ENCODE measurements at regions not wholly inside any gene's neighbourhood (a gene's known extent, or its start where the extent isn't known, plus 50 kb on each side); places are given as distances from the start of the nearest gene placed in this dataset.
"Not testable (repeated sequence)": the region's sequence is repeated elsewhere in the genome, so short reads cannot be mapped to it uniquely, and the experiment has no call there.

GRCh38 chr2:236632295-236633218 lies 62.9 kb downstream of the ACKR3 start:
- DNase-seq: no peak

DNA sequence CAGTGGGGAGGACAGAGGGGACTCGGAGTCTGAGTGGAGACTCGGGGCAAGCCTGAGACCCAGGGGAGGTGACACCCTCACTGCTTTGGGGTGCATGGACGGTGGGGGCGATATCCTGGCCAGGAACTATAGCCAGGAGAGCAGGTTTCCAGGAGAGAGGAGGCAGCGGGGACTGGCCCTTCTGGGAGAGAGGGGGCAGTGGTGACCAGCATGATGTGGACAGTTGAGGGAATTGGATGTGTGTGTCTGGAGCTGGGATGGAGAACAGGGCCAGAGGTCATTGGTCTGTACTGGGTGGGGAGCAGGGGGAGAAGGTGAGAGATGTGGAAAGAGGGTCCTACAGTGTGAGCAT lies 63.6 kb downstream of the ACKR3 start:
- DNase-seq: no peak

- no peak for DNase-seq
Observed at GRCh38 chr2:236633775-236634560, 64.3 kb downstream of the ACKR3 start.

- DNase-seq: no peak
Observed at GRCh38 chr2:236636261-236636660, 66.6 kb downstream of the ACKR3 start.

GRCh38 chr2:236636714-236637470 lies 67.3 kb downstream of the ACKR3 start:
- no peak for DNase-seq

DNA sequence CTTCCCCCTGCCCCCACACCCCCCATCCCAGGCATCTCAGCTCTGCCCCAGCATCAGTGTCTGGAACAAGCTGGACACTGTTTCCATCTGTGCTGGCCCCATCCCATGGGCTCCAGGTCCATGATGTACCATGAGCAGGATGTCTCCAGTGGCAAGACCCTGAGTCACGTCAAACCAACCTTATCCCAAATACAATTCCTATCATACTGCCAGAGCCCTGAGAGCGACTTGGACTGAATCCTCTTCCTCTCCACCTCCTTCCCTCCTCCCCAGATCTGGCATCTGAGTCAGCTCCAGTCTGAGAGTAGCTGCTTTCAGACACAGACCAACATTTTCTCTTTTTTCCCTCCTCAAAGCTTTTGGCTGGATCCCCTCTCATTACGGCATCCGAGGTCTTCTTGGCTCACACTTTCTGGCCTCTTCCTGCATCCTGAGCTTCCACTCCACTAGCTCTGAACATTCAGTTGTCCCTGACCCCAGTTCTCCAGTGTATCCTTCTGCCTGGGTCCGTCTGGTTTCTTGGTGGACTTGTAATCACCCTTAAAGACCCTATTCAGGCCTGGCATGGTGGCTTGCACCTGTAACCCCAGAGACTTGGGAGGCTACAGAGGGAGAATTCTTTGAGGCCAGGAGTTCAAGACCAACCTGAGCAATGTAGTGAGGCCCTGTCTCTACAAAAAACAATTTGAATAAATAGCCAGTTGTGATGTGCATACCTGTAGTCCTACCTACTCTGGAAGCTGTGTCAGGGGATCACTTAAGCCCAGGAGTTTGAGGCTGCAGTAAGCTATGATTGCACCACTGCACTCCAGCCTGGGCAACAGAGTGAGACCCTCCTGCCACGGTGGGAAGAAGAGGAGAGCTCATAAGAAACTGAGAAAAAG lies 68.3 kb downstream of the ACKR3 start:
- DNase-seq: no peak

GRCh38 chr2:236638707-236639106 lies 69.1 kb downstream of the ACKR3 start:
- no peak for DNase-seq

DNA sequence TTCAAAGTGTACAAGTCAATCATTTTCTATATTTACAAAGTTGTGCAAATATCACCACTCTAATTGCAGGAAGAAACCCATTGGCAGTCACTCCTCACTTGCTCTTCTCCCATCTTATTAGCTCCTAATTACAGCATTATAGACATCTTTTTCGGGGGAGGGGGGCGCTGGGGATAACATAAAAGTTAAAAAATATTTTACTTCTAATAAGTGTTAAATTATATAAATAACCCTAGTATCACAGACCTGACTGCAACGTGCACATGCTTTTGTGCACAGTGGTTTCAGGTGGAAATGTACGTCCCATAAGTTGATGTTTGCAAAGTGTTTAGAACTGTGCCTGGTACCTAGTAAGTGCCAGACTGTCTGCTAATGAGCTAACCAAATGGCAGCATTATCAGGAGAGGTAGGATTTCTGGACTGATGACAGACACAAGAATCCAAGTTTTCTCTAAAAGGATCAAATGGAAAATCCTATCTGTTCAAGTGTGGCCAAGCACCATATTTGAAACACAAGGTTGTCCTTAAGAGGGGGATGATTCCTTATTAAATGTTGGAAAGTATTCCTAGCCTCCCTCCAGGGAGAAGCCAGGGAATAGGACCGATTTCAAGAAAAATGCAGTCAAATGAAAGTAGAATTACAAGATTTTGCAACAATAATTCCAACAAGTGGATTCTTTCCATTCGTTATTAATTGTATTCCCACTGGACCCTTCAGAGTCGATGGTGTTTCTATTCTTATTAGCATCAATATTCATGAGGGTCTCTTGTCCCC lies 70.0 kb downstream of the ACKR3 start:
- no peak for DNase-seq

DNA sequence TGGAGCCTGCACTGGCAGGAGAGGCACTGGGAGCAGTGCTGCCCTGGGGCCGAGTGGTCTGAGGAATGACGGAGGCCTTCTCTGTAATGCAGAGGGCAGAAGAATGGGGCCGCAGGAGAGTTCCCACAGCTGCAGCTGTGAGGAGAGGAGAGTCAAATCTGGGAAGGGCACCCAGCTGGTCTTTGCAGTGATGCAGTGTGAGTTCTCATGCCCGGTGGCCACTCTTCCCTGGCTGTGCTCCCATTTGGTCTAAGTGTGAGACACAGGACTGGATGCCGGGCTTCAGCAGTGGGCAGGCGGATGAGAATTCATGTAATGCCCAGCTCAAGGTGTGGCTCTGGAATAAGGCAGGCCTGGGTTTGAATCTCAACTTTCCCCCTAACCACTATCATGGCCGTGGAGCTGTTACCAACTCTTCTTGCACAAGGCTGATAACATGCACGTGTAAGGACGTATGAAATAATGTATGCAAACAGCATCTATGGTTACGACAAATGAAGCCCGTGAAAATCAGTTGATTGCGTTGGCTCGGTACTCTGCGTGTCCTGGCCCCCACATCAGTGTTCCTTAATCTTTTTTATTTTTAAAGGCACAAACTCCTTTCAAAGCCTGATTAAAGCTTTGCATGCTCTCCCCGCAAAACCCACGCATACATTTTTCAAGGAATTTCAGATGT lies 71.6 kb downstream of the ACKR3 start:
- no peak for DNase-seq

DNA sequence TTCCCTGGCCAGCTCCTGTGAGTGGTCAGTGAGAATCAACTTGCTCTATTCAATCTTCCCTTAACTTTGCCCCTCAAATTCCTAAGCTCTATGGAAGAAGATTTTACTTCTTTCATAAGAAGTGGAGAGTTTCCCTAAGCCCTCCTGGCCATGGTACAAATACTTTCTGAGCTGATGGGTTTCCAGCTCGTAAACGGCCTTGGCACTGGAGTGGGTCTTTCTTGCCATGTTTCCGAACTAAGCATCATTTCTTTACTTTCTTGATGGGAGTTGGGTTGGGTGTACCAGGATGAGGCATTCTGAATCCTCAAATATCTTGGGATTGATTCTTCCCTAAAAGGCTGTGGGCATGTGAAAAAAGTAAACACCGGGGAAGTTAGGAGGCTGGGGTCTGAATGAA lies 72.5 kb downstream of the ACKR3 start:
- no peak for DNase-seq

DNA sequence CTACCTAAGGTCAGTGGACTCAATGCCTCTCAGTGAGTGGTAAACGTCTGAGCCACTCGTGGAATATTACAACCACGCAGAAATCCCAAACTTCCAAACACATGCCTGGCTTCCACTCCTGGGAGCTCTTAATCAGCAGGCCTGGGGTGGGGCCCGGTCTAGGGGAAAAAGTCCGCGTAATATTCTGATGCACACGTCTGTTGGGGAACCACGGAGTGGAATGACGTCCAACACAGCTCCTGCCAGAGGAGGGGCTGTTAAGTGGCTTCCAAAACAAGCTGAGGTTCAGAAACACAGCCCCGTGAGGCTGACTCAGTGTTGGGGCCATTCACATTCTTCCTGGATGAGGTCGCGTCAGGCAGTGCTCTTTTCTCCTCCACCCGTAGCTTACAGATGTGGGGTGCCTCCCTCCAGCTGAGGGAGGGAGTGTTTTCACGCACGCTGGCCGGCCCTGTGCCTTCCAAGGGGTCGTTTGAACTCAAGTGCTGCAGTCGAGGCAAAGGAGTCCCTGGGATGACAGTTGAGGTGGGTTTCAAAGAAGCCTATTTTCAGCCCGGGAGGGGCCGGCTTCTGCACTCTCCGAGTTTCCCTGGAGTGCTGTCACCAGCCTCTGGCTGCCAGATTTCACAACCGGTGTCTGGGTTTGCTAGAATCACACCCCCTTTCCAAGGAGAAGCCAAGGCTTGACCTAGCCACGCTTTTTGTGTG lies 73.1 kb downstream of the ACKR3 start:
- no peak for DNase-seq

GRCh38 chr2:236643480-236643879 lies 73.9 kb downstream of the ACKR3 start:
- DNase-seq: no peak

GRCh38 chr2:236644067-236644466 lies 74.4 kb downstream of the ACKR3 start:
- no peak for DNase-seq

DNA sequence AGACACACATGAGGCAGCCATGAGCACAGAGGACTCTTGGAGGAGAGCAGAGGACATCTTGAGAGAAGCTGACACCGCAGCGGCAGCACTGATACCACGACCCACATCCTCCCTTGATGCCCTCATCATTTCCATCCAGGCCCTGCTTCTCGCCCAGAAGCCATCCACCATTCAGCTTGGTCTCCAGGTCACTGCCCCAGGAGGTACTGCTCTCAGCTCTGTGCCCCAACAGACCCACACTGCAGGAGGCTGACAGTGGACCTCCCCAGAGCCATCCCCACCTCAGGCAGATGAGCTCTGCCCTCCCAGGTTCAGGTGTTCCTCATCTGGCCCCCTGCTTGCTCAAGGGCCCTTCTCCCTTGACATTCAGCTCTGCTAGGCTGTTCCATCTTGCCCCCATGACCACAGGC lies 74.9 kb downstream of the ACKR3 start:
- DNase-seq: no peak

GRCh38 chr2:236645141-236645540 lies 75.5 kb downstream of the ACKR3 start:
- DNase-seq: not testable (repeated sequence)

- no peak for DNase-seq
Observed at GRCh38 chr2:236646441-236646840, 76.8 kb downstream of the ACKR3 start.

GRCh38 chr2:236646871-236647270 lies 77.2 kb downstream of the ACKR3 start:
- no peak for DNase-seq

GRCh38 chr2:236647621-236648020 lies 78.0 kb downstream of the ACKR3 start:
- no peak for DNase-seq

DNA sequence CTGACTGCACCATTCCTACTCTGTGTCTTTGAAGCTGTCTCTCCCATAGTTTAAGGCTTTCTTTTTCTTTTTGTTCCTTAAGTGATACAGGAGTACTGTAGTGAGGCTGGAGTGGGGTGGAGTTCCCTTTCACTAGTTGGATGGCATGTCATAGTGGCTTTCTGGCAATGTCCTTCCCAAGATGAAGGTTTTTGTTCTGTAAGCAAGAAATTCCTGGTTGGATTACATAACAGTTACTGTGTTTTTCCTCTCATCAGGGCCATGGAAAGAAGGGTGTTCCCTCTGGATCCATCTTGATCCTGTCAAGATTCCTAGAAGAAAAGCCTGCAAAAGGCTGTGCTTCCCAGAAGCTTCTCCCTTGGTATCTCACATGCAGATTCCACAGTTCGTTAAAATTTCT lies 84.2 kb downstream of the ACKR3 start:
- no peak for DNase-seq

- no peak for DNase-seq
Observed at GRCh38 chr2:236654496-236654895, 84.9 kb downstream of the ACKR3 start.
